ENCODE measurements at regions not wholly inside any gene's neighbourhood (a gene's known extent, or its start where the extent isn't known, plus 50 kb on each side); places are given as distances from the start of the nearest gene placed in this dataset.
A peak's percentile ranks its signal among the peaks of the same experiment; 100 is the strongest.

GRCh38 chr18:25813110-25813509 is 277.3 kb downstream of the SS18 start:
- DNase-seq (ENCODE audit: low spot score) = no peak

DNA sequence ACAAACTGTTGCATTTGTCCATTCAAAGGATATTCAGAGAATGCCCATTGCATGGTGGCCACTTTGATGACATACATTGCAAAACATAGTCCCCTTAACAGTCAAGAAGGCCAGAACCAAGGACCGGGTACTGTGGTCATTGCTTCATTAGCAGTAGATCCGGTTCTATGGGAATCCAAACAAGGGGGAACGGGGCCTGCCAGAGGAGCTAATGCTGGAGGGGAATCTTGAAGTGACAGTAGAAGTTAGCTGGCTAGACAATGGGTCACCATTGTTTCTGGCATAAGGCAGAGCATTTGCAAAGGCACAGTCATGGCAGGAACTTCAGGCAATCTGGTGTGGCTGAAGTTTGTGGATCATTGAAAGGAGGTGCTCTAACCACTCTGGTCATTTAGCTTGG is 279.7 kb downstream of the SS18 start:
- no peak for DNase-seq (ENCODE audit: low spot score)

DNA sequence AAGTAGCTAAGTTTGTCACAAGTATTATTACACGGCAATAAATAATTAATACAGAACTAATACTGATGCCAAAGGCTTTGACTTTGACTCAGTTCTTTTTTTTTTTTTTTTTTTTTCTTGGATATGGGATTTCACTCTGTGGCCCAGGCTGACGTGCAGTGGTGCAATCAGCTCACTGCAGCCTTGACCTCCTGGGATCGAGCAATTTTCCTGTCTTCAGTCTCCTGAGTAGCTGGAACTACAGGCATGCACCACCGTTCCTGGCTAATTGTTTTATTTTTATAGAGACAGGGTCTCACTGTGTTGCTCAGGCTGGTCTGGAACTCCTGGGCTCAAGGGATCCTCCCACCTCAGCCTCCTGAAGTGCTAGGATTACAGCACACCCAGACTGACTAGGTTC is 284.5 kb downstream of the SS18 start:
- no peak for DNase-seq (ENCODE audit: low spot score)

DNA sequence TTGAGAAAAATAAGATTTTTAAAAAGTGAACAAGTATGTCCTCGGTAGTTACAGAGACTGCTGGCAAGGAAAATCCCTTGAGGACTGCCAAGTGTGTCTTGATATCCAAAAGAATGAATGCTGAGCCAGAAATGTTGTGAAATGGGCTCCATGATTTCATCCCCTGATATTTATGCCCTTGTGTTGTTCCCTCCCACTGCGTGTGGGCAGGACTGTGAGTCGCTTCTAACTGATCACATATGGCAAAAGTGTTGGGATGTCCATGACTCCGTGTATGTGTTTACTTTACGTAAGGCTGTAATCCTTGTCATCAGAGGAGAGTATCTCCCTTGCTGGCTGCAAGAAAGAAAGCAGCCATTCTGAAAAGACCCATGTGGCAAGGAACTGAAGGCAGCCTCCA is 285.1 kb downstream of the SS18 start:
- DNase-seq (ENCODE audit: low spot score) = no peak

DNA sequence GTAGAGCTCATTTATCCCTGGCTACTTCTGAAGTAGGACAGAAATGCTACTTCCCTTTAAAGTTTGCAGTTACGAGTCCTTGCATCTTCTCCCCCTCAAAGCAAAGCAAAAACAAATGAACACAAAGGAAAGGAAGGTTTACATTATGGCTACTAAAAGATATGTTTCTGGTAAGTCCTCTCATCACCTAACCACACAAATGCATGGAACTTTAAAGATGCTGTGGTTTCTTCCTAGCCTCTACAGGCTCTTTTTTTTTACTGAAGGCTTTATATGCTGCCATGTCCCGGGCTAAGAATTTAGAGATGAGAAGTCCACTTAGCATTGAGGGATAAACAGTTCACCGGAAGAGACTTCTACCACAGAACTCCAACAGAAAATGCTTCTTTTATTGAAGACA is 291.2 kb downstream of the SS18 start:
- DNase-seq (ENCODE audit: low spot score) = no peak

GRCh38 chr18:25798046-25798445 is 292.4 kb downstream of the SS18 start:
- DNase-seq (ENCODE audit: low spot score) = no peak

GRCh38 chr18:25795213-25795612 is 295.2 kb downstream of the SS18 start:
- peak; percentile 78 for DNase-seq (ENCODE audit: low spot score)

GRCh38 chr18:25787276-25787675 is 303.1 kb downstream of the SS18 start:
- DNase-seq (ENCODE audit: low spot score) = no peak

GRCh38 chr18:25786758-25787157 is 303.7 kb downstream of the SS18 start:
- DNase-seq (ENCODE audit: low spot score) = no peak

GRCh38 chr18:25780105-25780504 is 310.3 kb downstream of the SS18 start:
- DNase-seq (ENCODE audit: low spot score) = no peak

DNA sequence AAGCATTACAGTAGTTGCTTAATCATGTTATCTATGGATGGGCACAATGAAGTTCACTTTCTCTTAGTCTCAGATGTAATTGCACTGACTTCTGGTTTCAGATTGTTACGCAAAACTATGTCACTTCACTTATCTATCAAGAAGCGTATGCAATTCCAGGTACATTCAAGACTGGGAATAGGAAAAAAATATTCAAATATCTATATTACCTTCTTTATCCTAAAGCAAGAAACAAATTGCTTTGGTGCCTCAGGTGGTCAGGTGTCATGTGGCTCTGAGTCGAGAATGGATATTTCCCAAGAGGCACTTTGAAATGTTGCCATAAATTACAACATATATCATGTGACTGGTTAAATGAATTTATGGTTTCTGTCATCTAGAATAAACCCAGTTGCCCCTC is 318.6 kb downstream of the SS18 start:
- no peak for DNase-seq (ENCODE audit: low spot score)

DNA sequence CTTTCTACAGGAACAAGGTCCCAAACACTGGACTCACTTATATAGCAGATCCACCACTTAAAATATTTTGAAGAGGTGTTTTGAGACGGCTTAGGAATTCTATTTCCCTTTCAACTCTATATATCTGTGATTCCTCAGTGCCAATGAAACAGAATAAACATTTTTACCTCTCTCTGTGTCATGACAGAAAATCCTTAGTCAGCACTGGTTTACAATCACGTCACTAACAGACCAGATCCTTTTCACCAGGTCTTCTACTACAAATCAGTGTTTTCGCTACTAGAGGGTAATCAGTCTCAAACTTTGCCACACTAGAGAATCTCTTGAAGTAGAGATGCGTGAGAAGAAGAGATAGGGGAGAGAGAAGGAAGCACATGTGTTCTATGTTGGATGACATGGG is 325.6 kb downstream of the SS18 start:
- no peak for DNase-seq (ENCODE audit: low spot score)

DNA sequence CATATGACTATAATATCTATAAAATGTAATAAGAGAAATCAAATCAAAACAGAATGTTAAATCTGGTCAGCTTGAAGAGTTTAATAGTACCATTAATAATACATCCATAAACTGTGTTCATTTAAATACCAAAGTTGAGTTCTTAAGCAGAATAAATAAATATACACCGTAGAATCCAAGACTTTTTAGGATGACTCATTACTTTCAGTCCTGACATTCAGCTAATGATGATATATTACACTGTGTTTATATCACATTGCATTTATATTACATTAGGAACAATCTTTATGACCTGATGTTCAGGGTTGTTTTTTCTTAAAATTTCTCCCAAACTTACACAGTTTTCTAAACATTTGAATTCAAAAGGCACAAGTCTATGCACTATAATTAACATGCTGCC is 331.3 kb downstream of the SS18 start:
- DNase-seq (ENCODE audit: low spot score) = no peak

- DNase-seq (ENCODE audit: low spot score) = no peak
Measured at GRCh38 chr18:25743646-25744151, 346.7 kb downstream of the SS18 start.

GRCh38 chr18:25739376-25739775 is 351.0 kb downstream of the SS18 start:
- DNase-seq (ENCODE audit: low spot score) = no peak

GRCh38 chr18:25737710-25738311 is 352.6 kb downstream of the SS18 start:
- no peak for DNase-seq (ENCODE audit: low spot score)

DNA sequence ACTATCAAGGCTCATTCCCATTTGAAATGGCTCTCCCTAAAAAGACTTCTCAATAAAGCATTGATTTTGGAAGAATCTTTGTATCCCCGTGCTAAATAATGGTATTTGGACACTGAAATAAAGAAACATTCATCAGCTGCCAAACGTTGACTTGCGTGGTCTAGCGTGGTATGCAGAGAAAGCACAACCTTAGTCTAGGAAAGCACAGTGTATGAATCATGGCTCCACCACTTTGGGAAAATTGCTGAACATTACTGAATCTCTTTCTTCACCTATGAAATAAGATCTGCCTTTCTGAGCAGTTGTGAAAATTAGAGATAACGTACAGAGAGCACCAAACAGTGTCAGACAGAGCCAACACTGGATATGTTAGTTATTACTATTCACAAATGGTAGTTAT is 353.9 kb downstream of the SS18 start:
- DNase-seq (ENCODE audit: low spot score) = no peak

- DNase-seq (ENCODE audit: low spot score) = no peak
Measured at GRCh38 chr18:25735459-25735858, 355.0 kb downstream of the SS18 start.

GRCh38 chr18:25734336-25734735 is 356.1 kb downstream of the SS18 start:
- DNase-seq (ENCODE audit: low spot score) = no peak

GRCh38 chr18:25732862-25733261 is 357.6 kb downstream of the SS18 start:
- no peak for DNase-seq (ENCODE audit: low spot score)

DNA sequence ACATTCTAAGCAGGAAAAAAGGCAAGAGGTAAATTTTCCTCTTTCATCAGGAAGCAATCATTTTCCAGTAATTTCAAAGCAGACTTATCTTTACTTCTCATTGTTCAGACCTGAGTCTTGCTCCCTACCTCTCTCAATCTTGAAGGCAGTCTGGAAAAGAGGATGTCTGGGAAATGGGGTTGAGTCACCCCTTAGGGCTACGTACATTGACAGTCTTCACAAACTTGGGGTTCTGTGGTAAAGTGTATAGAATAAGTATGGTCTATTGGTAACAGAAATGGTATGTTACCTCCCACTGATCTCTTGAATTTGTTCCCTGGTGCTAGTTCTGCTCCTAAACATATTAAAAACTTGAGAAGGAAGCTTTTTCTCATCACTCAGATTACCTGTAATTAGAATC is 361.3 kb downstream of the SS18 start:
- DNase-seq (ENCODE audit: low spot score) = no peak

- DNase-seq (ENCODE audit: low spot score) = no peak
Measured at GRCh38 chr18:25727281-25727985, 363.0 kb downstream of the SS18 start.

- DNase-seq (ENCODE audit: low spot score) = no peak
Measured at GRCh38 chr18:25726298-25726697, 364.1 kb downstream of the SS18 start.

- DNase-seq (ENCODE audit: low spot score) = no peak
Measured at GRCh38 chr18:25725501-25725900, 364.9 kb downstream of the SS18 start.

Measured in umbilical cord (tissue), 1 donor.